MM.1S (cell line): ENCODE measurements at regions not wholly inside any gene's neighbourhood (a gene's known extent, or its start where the extent isn't known, plus 50 kb on each side); places are given as distances from the start of the nearest gene placed in this dataset.

Experiments used
- EZH2 ChIP-seq: fragments of 300-600 bp; sonication (generic); optimal IDR thresholded peaks from 2 replicates; pipeline ENCODE3; 2017; ENCODE audit warnings: low read depth, mild to moderate bottlenecking, antibody characterized with exemption, low read length, mixed read lengths
- EZH2phosphoT487 ChIP-seq: fragments of 300-600 bp; sonication (generic); IDR thresholded peaks from 2 replicates; pipeline ENCODE4 v1.6.1; 2018; ENCODE audit warnings: antibody characterized with exemption, low read length
- TF ChIP-seq, protein P1 (sequence below): fragments of 300-600 bp; sonication (generic); IDR thresholded peaks from 2 replicates; pipeline ENCODE4 v1.5.1; 2016; ENCODE audit warnings: antibody characterized with exemption, low read length, mixed read lengths

DNA sequence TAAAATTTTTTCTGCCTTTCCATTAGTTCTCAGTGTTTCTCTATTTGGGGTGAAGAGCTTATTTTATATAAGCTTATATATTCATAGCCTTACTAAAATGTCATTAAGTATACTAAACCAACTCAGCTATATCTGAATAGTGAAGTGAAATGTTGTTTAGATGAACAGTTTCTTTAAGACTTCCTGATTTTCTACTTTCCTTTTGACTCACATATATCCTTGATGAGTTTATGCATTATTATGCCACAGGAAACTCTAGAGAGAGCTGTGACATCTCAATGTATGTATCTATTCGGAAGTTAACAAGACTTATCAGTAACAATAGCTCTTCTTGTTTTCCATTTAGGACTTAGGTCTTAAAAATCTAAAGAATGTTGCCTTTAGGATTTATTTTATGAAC, 1491.8 kb upstream of the IGFBP7 start:
- TF ChIP-seq, protein P1, sequence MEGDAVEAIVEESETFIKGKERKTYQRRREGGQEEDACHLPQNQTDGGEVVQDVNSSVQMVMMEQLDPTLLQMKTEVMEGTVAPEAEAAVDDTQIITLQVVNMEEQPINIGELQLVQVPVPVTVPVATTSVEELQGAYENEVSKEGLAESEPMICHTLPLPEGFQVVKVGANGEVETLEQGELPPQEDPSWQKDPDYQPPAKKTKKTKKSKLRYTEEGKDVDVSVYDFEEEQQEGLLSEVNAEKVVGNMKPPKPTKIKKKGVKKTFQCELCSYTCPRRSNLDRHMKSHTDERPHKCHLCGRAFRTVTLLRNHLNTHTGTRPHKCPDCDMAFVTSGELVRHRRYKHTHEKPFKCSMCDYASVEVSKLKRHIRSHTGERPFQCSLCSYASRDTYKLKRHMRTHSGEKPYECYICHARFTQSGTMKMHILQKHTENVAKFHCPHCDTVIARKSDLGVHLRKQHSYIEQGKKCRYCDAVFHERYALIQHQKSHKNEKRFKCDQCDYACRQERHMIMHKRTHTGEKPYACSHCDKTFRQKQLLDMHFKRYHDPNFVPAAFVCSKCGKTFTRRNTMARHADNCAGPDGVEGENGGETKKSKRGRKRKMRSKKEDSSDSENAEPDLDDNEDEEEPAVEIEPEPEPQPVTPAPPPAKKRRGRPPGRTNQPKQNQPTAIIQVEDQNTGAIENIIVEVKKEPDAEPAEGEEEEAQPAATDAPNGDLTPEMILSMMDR = no peak
- TF ChIP-seq EZH2 = no peak
- TF ChIP-seq EZH2phosphoT487 = no peak
